MM.1S (cell line): ENCODE measurements at regions not wholly inside any gene's neighbourhood (a gene's known extent, or its start where the extent isn't known, plus 50 kb on each side); places are given as distances from the start of the nearest gene placed in this dataset.

Source experiments
- EZH2 ChIP-seq: fragments of 300-600 bp; sonication (generic); optimal IDR thresholded peaks from 2 replicates; pipeline ENCODE3; 2017; ENCODE audit warnings: low read depth, mild to moderate bottlenecking, antibody characterized with exemption, low read length, mixed read lengths
- TF ChIP-seq, protein P1 (sequence below): fragments of 300-600 bp; sonication (generic); IDR thresholded peaks from 2 replicates; pipeline ENCODE4 v1.5.1; 2016; ENCODE audit warnings: antibody characterized with exemption, low read length, mixed read lengths

DNA sequence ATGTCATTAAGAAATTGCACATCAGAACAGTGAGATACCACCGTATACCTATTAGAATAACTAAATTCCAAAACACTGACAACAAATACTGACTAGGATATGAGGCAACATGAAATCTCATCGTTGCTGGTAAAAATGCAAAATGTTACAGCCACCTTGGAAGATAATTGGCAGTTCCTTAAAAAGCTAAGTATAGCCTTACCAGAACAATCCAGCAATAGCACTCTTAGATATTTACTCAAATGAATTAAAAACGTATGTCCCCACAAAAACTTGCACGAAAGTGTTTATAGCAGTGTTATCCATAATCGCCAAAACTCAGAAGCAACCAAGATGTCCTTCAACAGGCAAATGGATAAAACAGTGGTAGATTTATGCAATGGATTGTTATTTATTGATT is 241.7 kb downstream of the EPHA4 start:
- TF ChIP-seq, protein P1, sequence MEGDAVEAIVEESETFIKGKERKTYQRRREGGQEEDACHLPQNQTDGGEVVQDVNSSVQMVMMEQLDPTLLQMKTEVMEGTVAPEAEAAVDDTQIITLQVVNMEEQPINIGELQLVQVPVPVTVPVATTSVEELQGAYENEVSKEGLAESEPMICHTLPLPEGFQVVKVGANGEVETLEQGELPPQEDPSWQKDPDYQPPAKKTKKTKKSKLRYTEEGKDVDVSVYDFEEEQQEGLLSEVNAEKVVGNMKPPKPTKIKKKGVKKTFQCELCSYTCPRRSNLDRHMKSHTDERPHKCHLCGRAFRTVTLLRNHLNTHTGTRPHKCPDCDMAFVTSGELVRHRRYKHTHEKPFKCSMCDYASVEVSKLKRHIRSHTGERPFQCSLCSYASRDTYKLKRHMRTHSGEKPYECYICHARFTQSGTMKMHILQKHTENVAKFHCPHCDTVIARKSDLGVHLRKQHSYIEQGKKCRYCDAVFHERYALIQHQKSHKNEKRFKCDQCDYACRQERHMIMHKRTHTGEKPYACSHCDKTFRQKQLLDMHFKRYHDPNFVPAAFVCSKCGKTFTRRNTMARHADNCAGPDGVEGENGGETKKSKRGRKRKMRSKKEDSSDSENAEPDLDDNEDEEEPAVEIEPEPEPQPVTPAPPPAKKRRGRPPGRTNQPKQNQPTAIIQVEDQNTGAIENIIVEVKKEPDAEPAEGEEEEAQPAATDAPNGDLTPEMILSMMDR: no peak
- no peak for TF ChIP-seq EZH2
